ENCODE measurements at regions not wholly inside any gene's neighbourhood (a gene's known extent, or its start where the extent isn't known, plus 50 kb on each side); places are given as distances from the start of the nearest gene placed in this dataset.

DNA sequence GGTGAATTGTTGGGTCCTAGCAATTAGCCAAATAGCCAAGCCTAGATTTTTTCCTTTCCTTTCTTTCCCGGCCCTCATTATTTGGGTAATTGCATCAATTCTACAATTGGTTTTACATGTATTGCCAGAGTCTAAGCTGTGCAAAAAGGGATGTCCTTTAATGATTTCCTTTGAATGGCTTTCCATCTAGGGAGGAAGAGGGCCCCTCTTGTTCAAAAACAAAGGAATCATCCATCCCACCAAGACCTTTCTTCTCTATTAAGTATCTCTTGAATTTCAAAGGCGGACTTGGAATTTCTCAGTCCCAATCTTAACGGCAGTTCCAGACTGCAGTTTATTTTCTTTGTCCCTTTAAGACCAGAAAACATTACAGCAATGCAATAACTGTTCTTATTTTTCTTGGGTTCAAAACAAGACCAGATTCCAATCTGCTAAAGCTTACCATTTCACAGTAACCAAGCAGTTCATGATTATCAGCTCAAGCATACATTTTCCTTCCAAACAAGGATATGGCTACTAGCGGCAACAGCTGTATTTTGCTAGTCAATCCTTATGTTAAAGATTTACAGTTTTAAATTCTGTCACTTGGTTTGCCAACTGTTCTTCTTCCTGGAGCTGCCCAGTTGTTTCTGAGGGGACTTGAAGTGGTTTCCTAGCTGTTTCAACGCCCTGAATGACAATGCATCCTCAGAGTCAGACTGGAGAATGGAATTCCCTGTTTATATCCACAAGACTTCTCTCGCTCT is 91.4 kb upstream of the LRIG1 start:
- DNase-seq (ENCODE audit: low read depth in 4 of 4, low spot score in 3 of 4) = no peak

DNA sequence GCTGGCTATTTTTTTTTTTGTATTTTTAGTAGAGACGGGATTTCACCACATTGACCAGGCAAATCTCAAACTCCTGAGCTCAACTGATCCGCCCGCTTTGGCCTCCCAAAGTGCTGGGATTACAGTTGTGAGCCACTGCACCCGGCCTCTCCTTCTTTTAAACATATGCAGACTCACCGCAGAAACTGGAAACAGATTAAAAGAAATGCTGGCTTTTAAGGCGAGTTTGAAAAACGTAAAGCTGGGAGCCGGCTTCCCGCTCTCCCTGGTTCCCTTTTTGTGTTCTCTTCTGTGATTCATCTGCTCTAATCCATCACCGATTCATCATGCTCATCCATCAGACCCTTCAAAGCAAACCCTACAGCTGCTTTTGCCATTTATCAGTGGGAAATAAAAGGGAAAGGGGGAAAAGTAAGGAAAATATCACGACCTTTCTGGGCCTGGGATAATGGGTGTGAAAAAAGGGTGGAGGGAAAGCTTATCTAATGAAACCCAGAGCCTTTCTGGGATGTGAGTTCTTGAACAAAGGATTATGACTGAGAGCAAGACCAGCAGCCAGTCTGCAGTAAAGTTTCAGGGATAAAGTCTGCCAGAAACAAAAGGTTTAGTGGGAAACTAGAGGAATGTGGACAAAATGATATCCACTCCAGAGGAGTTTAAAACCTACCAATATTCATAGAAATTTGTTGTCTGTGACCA is 92.3 kb upstream of the LRIG1 start:
- DNase-seq (ENCODE audit: low read depth in 4 of 4, low spot score in 3 of 4) = no peak

DNA sequence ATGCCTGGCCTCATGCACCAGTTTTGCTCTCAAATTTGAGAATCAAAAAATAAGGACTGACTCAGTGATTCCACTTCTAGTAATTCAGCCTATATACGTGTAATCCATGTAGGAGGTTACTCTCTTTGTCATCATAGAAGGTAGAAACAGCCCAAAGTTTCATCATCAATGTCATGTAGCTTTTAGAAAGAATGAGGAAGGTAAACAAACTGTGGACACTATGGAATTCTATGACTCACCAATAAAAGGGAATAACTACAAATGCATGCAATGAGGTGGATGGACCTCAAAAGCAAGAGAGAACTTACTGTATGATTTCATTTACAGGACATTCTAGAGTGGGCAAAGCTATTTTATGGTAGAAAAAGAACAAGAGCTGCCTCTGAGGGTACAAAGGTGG is 93.2 kb upstream of the LRIG1 start:
- no peak for DNase-seq (ENCODE audit: low read depth in 4 of 4, low spot score in 3 of 4)

DNA sequence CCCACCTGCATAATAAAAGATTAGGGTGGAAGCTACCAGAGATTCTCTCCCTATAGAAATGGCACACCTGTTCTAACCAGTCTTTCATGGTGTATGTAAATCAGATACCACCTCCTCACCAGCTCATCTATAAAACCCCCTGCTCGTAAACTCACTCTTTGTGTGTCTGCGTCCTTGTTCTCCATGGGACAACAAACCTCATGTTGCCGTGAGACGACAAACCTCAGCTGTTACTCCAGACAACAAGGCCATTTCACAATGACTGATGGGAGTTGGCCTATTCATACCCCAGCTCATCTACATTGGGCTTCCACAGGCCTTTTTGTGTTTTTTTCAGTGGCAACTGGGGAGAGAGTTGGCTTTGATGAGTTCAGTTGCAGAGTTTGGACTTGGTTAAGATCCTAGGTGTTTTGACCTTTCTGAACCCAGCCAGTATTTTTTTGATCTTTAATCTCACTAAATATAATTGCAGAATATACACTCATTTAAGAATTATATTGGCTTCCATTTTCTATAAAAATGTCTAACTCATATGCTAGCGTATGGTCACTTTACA is 96.6 kb upstream of the LRIG1 start:
- no peak for DNase-seq (ENCODE audit: low read depth in 4 of 4, low spot score in 3 of 4)

DNA sequence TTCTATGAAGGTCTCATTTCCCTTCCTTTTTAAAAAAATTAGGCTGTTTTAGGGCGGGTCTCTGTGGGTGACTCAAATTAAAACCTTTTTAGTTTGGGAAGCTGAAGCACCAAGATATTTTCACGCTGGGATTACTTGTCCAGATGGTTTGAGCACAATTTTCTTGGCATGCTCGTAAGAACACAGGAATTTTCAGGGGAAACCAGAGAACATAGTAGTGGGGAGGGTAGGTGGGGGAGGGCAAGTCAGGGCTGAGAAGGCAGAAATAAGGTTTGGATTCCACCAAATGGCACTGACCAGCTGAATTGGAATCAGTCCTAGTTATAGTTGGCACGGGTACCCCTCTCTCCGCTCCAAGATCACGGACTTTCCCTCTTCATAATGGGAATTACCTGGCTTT is 97.3 kb upstream of the LRIG1 start:
- no peak for DNase-seq (ENCODE audit: low read depth in 4 of 4, low spot score in 3 of 4)

DNA sequence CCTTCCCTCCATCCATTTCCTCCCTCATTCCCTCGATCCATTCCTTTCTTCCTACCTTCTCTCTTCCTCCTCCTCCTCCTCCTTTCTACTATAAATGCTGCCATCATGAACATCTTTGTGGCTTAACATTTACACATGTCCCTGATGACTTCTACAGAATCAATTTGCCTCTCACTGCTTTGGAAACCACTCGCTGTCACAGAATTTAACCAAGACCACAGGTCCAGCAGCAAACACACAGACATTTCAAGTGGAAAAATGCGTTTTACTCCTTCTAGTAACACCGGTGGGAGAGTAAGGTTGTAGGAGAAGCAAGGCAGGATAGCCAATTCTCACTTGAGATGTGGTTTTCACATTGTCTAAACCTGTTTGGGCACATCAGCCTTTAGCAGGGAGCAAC is 101.4 kb upstream of the LRIG1 start:
- no peak for DNase-seq (ENCODE audit: low read depth in 4 of 4, low spot score in 3 of 4)

DNA sequence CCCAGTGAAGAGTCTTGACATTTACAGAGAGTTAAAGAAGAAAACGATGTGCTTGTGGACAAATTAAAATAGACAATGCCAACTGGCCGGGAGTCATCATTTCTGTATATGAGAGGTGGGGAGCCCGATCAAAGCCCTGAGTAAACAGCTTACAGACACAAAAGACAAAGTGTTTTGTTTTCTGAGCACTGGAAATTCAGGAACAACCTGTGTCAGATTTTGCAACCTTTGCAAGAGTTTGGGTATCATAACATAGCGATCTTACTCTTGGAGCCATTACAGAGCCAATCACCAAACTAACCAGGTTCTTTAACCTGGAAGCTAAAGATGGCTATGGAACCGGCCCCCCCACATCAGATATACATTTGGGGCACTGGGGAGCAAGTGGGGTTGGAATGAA is 101.9 kb upstream of the LRIG1 start:
- DNase-seq (ENCODE audit: low read depth in 4 of 4, low spot score in 3 of 4) = no peak

DNA sequence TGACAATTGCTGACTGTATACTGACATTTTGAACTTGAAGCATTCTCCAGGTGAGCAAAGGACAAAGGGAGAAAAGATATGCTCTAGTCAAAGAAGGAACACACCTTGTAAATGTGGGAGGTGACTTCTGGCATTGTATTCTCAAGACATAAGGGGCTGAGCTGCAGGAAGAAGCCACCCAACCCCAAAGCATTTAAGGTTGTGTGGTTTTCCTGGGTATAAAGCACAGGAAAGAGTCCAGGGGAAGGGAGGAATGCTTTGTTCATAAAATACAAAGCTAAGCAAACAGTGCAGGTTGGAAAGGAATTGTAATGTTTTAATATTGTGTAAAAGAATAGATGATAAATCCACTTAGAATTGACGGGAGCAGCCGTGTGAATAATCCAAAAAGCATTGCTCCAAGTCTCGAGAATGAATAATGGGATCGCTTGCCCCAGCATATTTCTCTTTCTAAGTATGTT is 102.4 kb upstream of the LRIG1 start:
- DNase-seq (ENCODE audit: low read depth in 4 of 4, low spot score in 3 of 4) = no peak

DNA sequence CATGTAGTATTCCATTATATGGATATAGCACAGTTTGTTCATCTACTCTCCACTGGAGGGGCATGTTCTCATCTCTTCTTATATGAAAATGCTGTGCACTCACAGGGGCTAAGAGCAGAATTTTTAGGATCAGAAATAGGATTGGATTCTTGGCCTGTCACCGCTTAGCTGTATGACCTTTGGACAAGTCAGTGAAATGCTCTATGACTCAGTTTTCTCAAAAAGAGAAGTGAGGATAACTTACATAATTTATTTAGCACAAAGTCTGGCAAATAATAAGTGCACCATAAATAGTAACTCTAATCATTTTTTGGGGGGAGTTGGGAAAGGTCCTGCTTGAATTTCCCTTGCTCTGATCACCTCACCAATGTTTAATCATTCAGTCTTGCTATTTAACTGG is 103.7 kb upstream of the LRIG1 start:
- no peak for DNase-seq (ENCODE audit: low read depth in 4 of 4, low spot score in 3 of 4)

DNA sequence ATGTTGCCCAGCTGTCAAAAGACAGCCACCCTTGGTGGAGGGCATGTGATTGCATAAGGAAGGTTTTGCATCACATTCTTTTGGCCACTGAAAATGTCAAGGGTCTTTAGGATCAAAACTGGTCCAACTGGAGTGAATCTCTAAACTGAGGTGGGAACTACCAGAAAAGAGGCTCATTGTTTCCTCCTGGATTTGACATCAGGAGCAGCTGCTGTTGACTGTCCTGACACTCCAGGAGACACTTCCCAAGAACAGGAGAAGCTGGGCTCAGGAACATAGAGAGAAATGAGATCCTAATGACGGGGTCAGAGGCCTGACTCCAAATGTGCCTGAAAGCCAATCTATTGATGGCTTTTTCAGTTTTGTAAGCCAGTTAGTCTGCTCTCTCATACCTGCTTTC is 105.3 kb upstream of the LRIG1 start:
- DNase-seq (ENCODE audit: low read depth in 4 of 4, low spot score in 3 of 4) = no peak

DNA sequence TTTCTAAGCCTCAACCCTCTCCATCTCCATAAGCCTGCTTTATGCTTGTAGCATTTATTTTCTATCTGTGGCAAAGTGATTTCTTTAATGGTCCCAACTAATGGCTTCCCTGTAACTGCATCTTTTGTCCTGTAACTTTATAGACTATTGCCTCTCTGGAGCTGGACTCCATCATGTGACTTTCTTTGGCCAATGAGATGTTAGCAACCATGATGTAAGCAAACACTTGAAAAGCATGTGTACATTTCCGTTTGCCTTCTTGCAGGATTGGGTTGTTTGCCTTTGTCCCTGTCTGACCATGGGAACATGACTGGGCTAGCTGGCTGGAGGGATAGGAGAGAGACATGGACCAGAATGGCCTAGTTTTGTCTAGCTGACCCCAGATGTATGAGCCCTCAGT is 106.0 kb upstream of the LRIG1 start:
- no peak for DNase-seq (ENCODE audit: low read depth in 4 of 4, low spot score in 3 of 4)

DNA sequence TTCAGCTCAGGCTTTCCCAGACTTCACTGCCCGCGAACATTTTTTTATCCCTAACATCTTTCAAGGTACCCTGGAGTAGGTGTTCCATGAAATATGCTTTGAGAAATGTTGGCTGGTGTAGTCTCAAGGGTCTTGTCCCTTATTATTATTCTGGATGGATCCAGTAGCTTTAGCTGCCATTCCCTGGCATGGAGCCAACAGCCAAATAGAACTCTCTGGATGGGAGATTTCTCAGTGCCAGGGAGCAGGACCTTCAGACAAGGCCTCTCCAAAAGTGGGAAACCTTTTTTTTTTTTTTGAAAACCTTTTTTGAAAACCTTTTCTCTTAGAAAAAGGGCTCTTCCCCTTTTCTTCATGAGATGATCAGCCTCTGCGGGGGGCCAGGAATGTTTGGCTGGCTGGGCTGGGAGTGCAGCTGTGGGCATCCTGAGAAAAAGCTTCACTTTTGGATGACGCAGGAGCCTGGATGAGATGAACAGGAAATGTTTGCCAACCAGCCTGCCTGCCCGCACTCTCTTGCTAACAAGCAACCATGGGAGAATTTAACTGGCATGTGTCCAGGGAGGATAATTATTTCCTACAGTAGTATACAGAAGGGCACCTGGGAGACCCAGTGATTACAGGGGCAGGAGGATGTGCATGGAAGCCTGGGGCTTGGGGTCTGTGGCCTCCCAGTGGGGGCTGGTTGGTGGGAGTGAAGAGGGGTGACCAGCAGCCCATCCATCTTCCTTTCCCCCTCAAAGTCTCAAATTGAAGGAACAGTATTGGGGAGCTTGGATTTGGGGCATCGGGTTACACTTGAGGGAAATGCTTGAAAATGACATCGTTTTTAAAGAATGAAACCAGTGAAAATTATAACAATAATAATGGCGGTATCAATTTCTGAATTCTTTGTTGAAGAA is 109.1 kb upstream of the LRIG1 start:
- peak in 2 of 4 donors; percentile 22 to 47 for DNase-seq (ENCODE audit: low read depth in 4 of 4, low spot score in 3 of 4)

DNA sequence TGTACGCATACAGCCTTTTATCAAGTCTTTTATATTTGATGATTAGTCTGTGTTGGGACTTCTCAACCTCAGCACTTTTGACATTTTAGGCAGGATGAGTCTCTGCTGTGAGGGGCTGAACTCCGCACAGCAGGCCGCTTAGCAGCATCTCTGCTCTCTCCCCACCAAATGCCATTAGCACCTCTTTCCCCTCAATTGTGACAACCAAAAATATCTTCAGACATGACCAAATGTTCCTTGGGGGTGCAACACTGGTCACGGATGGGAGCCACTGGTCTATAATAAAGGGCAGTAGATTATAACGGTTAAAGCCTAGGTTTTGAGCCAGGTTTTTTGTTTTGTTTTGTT is 109.7 kb upstream of the LRIG1 start:
- DNase-seq (ENCODE audit: low read depth in 4 of 4, low spot score in 3 of 4) = no peak

DNA sequence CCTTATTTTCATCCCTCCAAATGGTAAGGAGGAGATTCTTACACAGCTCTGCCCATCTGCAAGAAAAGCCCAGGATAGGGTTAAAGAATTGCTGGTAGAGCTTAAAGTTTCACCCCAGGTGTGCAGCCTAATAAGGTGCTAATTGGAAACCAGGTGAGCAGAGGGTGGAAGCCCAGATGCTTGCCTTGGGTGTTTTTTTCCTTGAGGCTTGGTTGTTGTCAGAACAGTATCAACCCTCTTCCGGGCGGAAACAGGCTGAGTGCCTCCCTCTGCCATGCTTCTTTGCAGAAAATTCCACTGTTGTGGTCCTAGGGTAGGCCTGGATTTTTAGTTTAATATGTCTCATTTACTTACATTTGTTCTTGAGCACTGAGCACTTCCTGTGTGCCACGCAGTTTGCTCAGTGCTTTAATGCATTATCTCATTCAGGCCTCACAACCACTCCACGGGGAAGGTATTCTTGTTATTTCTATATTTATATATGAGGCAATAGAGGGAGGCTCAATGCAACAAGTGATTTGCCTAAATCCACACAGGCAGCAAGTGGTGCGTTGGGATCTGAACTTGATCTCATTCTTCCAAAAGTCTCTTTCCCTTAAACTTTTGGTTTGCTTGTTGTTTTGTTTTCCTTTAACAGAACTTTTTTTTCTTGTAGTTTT is 115.0 kb upstream of the LRIG1 start:
- DNase-seq (ENCODE audit: low read depth in 4 of 4, low spot score in 3 of 4) = no peak

DNA sequence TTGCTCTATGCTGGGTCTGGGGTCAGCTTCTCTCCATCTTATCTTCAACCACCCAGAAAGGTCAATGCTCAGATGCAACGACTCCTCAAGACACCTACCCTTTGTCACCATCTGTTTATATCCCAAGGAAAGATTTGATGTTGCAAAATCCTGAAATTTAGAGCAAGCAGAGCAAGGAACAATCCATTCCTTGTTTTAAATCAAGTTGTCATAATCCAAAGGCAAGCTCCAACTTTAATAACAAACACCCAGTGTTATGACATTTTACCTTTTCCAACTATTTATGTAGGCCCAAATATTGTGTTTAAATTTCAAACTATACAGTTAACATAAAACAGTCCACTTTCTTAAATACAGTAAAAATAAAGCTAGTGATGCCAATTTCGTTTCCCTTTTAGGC is 116.5 kb upstream of the LRIG1 start:
- DNase-seq (ENCODE audit: low read depth in 4 of 4, low spot score in 3 of 4) = no peak

DNA sequence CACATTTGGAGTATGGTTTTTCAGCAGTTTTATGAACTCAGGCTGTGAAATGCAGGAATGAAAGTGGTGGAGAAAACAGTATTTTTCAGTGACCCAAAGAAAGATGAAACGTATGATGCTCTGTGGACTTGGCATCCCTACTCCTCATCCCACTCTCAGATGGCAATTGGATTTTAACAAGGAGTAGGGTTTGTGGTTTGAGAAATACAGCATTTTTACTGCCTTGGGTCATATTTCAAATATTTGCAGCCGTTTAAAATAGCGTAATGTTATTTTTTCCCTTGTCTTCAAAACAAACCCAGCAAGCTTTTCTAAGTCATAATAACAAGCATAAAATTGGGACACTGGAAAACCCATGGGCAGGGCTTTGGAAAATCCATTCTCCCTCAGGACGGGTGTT is 117.2 kb upstream of the LRIG1 start:
- DNase-seq (ENCODE audit: low read depth in 4 of 4, low spot score in 3 of 4) = no peak

DNA sequence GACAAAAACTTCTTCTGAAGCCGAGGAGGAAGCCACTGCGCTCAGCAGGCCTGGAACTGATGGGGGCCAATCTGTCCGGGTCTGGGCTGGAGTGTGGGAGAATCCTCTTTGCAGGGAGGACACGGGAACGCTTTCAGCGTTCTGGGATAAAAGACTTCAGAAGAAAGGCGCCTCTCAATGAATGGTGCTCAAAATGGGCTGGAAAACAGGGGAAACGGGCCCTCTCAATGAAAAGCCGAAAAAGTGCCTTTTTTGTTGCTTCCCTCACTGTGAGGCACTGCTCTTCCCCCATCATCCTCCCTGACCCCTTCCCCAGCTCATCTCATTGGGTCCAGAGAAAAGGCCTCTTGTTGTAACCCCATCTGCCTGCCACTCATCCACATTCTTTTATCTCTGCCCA is 119.5 kb upstream of the LRIG1 start:
- no peak for DNase-seq (ENCODE audit: low read depth in 4 of 4, low spot score in 3 of 4)

DNA sequence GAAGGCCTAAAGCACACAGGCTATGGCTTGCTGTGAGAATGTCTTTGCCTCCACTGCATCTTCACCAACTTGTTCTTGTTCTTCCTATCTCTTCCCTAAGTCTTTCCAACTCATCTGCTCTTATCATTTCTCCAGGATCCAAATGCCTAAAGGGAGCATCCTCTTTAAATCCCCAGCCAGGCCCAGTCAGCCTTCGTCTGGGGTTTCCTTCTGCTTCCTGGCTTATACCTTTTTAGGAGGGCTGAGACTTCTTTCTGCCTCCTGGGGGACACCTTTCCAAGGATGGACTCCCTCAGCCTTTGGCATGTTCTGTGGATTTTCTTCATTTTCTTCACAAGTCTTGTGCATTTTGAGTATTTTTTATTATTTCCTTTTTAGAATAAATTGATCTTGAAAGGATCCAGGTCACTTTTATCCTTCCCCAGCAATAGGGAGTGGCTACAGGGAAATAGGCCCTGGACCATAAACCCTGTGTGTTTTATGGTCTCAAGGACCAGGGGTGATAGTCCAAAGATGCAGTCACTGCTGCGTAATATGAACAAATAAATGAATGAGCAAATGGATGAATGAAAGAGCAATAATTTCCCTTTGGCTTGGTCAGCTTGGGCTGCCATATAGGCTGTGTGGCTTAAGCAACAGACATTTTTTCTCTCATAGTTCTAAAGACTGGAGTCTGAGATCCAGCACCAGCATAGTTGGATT is 122.1 kb upstream of the LRIG1 start:
- no peak for DNase-seq (ENCODE audit: low read depth in 4 of 4, low spot score in 3 of 4)

DNA sequence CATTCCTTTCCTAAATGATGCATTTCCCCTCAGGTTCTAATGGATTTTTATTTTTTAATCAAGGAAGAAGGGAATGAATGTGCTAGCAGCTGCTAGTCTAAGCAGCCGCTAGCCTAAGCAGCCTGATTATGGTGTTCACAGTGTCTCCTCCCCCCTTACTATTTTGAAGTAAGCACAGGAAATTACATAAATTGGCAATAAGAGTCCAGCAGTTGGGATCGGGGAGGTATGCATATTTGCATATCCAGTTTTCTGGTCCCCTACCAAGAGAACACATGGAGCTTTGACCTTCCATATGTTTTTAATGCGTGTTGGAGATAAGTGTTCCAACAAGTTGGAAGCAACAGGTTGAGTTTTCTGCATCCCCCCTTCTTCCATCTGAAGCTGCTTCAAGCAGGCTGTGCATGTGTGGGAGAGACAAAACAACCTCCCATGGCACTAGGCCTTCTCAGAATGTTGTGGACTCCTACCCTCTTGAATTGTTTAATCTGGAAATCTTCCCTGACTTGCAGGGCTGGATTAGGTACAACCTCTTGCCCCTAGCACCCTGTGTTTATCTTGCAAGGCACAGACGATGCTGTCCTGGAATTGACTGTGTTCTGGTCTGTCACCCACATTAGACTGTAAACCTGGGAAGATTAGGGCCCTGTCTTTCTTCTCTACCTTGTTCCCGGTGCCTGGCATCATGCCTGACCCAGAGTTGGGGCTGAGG is 124.8 kb upstream of the LRIG1 start:
- no peak for DNase-seq (ENCODE audit: low read depth in 4 of 4, low spot score in 3 of 4)

All from left renal pelvis (tissue), 4 donors.